HG02763 (cell line): ENCODE measurements at regions not wholly inside any gene's neighbourhood (a gene's known extent, or its start where the extent isn't known, plus 50 kb on each side); places are given as distances from the start of the nearest gene placed in this dataset.
"Not testable (repeated sequence)": the region's sequence is repeated elsewhere in the genome, so short reads cannot be mapped to it uniquely, and the experiment has no call there.

ENCODE experiments used
- ATAC-seq: cut with Tn5 transposase; IDR thresholded peaks from one replicate; pipeline ENCODE4 v1.9.1; 2021; ENCODE audit warnings: mild to moderate bottlenecking, moderate library complexity; ENCODE audit not compliant: unreplicated experiment

DNA sequence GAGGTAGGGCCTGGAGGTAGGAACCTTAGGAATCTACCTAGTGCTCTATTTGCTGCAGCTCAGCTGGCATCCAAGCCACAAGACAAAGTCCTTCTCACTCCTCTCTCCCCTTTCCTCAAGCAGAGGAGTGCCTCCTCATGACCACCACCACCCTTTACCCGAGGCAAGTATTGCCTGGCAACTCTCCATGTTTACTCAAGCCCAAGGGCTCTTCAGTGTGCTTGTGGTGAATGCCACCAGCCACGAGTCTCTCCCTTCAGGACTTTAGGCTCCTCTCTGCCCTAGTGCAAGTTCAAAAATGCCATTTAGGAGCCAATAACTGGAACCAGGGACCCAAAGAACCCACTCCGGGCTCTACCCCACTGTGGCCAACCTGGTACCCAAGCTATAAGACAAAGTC, 514.5 kb upstream of the RGMB start:
- ATAC-seq, result no peak

DNA sequence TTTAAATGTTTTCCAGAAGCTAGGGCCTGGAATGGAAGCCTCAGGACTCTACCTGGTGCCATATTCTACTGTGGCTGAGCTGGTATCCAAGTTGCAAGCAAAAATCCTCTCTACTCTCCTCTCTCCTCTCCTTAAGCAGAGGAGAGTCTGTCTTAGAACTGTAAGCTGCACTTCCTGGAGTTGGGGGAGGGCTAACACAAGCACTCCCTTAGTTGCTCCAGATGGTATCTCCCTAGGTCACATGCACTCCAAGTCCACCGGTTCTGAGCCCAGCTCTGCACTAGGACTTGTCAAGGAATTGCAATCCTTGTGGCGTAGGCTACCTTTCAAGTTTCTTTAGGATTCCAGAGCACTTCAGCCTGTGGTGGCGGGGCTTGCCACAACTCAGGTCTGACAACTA, 513.9 kb upstream of the RGMB start:
- no peak for ATAC-seq

DNA sequence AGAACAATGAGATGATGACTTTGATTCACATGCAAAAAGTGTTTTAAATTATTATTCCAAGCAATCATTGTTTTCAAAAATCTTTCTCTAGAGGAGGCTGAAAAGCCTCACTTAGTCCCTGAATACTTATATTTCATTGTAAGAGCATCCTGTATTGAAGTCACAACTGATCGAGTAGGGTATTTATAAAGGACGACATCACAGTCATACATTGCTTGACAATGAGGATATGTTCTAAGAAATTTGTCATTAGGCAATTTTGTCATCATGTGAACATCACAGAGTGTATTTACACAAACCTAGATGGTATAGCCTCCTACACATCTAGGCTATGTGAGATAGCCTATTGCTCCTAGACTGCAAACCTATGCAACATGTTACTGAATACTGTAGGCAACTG, 510.4 kb upstream of the RGMB start:
- no peak for ATAC-seq

DNA sequence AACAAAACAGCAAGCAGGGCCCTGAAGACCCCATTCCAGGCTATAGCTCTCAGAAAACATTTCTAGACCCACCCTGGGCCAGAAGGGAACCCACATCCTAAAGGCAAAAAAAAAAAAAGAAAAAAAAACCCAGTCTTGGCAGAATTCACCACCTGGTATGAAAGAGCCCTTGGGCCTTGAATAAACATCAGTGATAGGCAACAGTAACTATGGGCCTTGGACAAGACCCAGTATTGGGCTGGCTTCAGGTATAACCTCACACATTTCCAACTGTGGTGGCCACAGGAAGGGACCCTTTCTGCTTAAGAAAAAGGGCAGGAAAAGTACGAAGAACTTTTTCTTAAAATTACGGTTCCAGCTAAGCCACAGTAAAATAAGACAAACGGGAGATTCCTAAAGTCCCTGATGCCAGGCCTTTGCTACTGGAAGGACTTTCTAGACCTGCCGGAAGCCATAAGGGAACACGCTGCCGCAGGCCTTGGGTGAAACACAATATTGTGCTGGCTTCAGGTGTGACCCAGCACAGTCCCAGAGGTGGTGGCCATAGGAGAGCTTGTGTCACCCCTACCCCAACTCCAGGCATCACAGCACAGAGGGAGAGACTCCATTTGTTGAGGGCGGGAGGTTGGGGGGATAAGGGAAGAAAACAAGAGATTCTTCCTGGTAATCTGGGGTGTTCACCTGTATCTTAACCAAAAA, 505.2 kb upstream of the RGMB start:
- no peak for ATAC-seq

DNA sequence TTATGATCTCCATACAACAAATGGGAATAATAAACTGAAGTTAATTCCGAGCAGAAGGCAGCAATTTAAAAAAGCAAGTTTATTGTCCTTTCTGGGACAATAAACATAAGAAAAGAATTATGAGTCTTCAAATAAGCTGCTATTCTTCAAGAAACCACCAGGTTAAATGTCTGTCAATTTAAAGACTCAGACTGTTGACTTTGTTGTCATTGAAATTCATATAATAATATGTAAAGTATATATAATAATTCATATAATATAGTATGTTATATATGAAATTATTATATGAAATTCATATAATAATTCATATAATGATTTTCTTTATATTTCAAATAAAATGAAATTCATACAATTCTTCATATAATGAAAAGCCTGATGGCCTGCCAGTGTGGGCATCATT, 497.5 kb upstream of the RGMB start:
- ATAC-seq, result no peak

DNA sequence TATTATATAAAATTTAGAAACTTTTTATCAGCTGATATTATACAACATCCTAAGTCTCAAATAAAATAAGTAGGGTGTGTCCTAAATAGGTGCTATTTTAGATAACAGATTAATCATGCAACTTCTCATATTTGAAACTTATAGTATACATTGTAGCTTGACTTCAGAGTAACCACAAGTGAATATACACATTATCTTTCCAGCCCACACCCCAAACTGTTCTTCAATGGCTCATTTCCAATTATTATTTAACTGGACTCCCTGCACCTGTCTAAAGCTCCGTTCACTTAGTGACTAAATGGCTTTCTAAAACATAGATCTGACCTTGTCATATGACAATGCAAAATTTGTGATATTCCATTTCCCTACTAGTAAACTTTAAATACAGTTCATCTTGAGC, 490.9 kb upstream of the RGMB start:
- no peak for ATAC-seq

DNA sequence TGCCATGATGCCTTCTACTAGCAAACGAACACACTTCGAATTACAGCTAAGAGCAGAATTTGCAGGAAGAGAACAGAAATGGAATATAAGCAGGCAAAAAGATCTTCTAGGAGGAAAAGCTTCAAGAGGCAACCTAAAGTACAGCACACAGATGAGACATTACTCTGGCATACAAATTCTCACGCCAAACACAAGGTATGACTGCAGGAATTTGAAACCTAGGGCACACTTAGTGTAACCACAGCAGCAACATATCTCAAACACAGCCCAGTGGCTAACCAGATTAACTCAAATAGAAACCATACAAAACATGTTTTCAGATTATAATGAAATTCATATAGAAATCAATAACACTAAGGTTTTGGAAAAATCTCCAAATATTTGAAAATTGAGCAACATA, 481.0 kb upstream of the RGMB start:
- no peak for ATAC-seq

DNA sequence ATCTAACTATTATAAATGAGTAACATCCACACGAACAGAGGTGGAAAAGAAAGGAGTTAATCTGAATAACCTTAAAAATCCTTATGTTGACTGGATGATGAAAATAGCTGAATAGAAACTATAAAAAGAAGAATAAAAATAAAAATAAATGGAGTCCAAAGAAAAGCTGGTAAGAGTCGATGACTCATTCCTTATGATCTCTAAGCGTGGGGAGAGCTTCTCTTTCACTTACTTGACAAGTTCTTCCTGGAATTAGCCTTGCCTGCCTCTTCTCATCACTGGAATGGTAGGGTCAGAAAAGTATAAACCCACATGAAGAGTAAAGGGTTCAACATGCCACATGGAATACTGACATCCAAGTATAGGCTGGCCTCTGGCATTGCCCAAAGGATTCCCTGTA, 477.0 kb upstream of the RGMB start:
- no peak for ATAC-seq

DNA sequence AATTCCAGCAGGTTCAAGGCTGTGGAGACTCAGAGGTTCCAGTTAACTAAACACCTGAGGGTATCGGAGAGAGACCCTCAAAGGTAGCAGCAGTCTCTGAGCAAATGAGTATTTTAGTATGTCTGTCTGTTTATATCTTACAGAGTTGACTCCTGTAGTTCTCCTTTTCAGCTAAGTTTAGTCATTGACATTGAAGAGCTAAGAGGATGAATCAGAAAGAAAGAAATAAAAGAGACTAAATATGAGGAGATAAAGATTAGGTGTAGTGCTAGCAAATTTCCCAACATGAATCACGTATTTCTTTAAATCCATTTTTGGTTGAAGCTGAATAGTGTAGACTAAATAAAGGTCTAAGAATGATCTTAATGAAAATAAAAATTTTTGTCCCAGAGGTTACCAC, 474.0 kb upstream of the RGMB start:
- ATAC-seq, result no peak

DNA sequence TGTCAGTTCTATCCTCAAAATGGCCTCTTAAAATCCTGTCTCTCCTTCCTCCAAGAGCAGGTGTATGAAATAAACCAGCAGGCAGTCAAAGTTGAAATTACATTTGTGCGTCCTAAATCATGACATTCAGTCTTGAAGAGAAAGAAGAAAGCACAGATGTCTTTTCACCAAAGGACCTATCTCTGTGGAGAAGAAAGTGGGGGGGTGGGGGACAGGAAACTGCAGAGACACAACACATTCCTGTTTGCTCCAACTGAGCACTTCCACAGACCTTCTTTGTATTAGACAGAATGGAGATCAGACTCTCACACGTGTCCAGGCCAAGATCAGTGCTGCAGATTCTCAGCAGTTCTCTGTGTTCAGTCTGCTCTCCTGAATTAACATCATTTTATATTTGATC, 471.9 kb upstream of the RGMB start:
- ATAC-seq, result no peak

DNA sequence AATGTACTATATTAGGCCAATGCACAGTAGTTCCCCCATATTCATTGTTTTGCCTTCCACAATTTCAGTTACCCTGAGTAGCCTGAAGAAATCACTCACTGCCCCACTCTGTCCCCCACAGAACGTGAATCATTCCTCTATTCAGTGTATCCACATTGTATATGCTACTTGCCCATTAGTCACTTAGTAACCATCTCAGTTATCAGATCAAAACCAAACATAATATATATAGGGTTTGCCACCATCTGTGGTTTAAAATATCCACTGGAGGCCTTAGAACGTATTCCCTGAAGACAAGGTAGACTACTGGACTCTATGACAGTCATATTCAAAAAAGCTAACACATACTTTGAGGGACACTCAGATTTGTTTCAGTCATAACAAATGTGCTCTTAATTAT, 465.7 kb upstream of the RGMB start:
- no peak for ATAC-seq

DNA sequence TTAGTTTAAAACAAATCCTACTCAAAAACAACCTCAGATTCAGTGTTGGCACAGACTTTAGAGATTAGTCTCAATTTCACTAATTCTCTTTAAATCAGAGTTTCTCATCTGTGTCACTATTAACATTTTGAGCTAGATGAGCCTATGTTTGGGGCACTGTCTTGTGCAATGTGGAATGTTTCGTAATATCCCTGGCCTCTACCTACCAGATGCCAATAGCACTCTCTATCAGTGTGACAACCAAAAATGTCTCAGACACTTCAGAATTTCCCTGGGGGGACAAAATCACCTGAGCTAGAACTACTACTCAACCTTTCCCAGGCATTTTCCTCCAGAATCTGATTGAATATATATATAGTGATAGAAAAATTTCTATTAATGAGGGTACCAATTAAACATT, 465.2 kb upstream of the RGMB start:
- no peak for ATAC-seq

DNA sequence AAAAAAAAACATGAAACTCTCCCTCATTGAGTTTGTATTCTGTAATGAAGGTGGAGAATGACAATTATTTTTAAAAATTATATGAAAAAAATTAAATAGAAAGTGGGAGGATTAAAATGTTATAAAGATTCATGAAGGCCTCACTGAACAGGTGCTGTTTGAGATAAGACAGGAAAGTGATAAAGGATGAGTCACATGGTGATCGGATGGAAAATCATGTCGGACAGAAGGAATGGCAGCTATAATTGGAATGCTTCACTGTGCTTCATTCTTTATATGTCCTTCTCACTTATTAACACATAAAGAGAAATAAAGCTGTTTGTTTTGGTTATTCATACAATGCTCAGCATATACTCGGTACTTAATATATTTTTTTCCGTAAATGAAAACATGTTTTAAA, 464.5 kb upstream of the RGMB start:
- ATAC-seq, result no peak

DNA sequence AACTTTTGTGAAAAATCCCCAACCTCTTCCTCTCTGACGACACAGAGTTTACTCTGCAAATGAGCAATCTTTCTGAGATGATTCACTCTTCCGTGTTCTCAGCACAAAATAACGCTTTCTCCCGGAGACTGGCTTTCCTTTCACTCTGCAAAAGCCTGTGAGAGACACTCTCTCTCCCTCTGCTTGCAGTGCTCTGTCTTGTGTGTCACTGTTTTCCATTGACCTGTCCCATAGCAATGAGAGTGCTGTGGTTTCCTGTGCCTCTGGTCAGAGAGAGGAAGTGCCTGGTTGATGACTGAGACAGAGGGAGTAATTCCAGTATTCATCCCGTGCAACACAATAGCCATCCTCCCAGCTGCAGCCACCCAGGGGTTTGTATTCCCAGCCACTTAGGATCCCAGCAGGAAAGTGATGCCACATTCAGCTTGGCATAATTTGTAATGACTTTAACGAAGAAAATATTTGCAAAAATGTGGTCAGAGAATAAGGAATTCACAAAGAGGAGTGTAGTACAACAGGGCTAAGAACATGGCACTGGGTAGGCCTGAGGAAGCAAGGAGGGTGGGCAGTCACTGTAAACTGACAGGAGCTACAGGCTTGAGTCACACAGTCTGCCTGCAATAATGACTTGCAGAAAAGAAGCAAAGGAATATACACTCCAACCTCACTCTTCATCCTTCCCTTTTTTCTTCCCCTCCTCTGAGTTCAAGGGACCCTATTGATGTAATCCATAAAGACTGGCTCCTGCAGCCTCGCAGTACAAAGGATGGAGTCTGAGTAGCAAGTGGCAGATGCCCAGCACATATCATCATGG, 463.5 kb upstream of the RGMB start:
- peak; percentile 84 for ATAC-seq

DNA sequence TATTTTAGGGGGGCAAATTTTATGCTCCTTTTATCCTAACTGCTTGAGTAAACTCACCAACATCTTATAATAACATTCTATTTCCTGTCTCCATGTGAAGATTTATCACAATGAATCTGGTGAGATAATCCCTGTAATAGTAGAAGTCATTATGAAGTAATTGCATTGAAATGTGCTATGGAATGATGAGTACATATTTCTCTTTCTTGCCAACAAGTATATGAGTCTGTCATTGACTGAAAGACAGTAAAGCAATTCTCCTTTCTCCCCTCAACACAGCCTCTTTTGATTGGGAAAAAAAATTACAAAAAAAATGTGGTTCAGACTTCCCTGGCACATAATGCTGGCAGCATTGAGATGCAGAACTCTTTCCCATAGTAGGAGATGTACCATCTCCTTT, 459.2 kb upstream of the RGMB start:
- no peak for ATAC-seq

DNA sequence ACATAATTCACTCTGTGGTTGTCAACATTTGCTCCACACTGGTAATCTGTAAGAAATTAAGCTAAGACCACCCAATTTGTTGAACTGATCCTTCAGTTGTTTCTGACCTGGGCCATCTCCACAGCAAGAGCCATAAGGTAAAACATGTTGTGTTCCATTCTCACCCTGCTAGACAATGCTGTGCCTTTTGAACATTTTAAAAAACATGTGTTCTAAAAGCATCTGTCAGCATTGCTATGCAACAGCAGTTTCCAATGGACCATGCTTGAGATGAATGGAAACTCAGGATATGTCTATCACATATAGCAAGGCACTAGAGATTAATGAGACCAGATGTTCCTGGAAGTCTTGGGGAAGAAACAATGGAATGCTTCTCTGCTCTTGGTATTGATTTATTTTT, 455.1 kb upstream of the RGMB start:
- no peak for ATAC-seq

DNA sequence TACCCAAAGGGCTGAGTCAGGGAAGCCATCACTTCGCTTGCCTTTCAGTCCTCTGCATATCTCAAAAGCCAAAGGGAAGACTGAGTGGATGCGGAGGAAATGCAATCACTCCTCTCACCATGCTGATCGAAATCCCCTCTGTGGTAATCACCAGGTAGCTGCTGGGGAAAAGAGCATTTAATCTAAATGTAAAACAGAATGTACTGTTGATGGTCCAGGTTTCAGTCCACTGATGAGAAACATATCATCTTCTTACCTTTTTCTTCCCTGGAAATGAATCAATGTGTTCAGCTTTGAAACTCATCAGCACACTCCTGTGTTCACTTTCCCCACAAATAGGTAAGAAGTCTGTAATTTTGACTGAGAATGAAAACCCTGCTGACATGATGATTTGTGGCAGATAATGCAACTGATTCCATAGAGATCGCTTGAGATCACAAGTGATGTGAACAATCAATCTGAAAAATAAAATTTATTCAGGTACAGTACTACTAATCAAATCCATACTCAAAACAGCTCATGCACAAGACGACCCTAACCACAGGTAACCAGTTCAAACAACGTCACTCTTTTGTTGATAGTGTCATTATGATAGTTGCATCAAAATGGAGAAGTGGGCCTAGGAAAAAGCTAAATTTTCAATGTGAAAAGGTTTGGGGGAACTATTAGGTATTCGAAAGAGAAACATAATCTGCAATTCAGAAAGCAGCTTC, 454.0 kb upstream of the RGMB start:
- no peak for ATAC-seq

DNA sequence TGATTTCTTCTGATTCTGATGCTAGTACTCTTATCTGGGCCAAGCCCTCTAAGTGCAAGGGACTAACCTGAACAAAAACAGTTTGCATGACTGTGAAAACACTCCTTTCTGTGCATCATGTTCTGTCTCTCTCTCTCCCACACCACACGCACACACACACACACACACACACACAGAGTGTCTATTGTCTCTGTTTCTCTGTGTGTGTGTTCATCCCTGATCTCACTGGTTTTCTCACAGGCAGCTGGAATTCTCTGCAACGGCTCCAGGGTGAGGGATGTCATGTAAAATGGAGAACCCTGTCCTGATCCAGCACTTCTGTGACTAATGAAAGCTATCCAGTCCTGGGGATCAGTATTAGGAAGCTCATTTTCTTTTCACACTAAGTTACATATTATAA, 453.1 kb upstream of the RGMB start:
- ATAC-seq, result no peak

DNA sequence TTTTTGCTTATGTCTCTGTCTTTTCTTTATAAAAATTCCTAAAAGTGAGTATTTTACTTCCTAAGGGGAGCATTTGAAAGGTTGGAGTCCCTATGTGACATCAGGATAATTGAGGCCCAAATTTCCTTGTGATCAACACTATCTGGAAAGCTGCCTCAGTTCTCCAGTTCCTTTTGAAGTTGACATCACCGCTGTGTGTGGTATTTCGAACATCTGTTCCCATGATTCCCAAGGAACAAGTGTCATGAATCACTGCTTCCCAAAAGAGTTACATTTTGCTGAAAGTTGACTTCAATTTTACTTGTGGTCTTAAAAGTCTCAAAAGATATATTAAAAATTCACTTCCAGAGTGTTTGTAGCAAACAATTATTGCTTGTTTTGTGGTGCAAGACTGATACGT, 452.1 kb upstream of the RGMB start:
- ATAC-seq, result no peak

DNA sequence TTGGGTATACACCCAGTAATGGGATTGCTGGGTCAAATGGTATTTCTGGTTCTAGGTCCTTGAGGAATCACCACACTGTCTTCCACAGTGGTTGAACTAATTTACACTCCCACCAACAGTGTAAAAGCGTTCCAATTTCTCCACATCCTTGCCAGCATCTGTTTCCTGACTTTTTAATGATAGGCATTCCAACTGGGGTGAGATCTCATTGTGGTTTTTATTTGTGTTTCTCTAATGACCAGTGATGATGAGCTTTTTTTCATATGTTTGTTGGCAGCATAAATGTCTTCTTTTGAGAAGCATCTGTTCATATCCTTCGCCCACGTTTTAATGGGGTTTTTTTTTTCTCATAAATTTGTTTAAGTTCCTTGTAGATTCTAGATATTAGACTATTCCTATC, 448.3 kb upstream of the RGMB start:
- not testable (repeated sequence) for ATAC-seq

DNA sequence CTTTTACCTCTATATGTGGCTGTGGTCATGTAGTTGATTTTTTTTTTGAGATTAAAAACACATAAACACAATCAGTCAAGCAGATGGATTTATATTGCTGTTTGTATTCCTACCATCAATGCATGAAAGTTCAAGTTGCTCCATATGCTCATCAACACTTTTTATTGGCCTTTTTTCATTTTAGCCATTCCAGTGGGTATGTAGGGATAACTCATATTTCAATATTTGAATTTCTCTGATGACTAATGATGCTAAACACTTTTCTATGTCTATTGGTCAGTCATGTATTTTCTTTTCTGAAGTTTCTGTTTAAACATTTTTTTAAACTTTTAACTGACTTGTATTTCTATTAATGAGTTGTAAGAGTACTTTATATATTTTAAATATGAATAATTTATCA, 445.4 kb upstream of the RGMB start:
- no peak for ATAC-seq

DNA sequence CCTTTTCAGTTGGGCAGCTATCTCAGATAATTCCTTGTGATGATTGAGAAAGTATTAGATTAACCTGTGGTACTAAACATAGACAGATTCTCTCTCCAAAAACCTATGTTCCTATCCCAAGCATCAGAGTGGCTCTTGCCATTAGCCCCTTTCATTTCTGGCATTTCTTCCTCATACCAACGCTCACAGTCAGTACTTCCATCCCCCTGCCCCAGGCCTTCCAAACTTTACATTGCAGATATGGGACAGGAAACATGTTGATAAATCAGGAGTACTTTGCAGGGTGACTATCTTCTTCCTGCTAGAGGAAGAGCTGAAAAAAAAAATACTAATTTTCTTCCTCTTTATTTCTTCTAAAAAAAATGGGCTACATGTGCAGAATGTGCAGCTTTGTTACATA, 442.6 kb upstream of the RGMB start:
- no peak for ATAC-seq
